ENCODE measurements at regions not wholly inside any gene's neighbourhood (a gene's known extent, or its start where the extent isn't known, plus 50 kb on each side); places are given as distances from the start of the nearest gene placed in this dataset.
"Not testable (repeated sequence)": the region's sequence is repeated elsewhere in the genome, so short reads cannot be mapped to it uniquely, and the experiment has no call there.

GRCh38 chr6:67952948-67953347 is 682.1 kb upstream of the ADGRB3 start:
- no peak for DNase-seq (ENCODE audit: low read depth)

GRCh38 chr6:67952121-67952520 is 683.0 kb upstream of the ADGRB3 start:
- H3K4me3 ChIP-seq (ENCODE audit: low read depth, low read length) = no peak overlapping the region
- TF ChIP-seq, protein P1, sequence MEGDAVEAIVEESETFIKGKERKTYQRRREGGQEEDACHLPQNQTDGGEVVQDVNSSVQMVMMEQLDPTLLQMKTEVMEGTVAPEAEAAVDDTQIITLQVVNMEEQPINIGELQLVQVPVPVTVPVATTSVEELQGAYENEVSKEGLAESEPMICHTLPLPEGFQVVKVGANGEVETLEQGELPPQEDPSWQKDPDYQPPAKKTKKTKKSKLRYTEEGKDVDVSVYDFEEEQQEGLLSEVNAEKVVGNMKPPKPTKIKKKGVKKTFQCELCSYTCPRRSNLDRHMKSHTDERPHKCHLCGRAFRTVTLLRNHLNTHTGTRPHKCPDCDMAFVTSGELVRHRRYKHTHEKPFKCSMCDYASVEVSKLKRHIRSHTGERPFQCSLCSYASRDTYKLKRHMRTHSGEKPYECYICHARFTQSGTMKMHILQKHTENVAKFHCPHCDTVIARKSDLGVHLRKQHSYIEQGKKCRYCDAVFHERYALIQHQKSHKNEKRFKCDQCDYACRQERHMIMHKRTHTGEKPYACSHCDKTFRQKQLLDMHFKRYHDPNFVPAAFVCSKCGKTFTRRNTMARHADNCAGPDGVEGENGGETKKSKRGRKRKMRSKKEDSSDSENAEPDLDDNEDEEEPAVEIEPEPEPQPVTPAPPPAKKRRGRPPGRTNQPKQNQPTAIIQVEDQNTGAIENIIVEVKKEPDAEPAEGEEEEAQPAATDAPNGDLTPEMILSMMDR (IDR thresholded peaks at IDR 0.05; ENCODE audit: control insufficient read depth, extremely low read depth, insufficient read depth) = no peak
- no peak for DNase-seq (ENCODE audit: low read depth)

More at GRCh38 chr6:67952948-67953347, 682.1 kb upstream of the ADGRB3 start:
- TF ChIP-seq, protein P1 (IDR thresholded peaks at IDR 0.05; ENCODE audit: control insufficient read depth, extremely low read depth, insufficient read depth) = no peak
- H3K4me3 ChIP-seq (ENCODE audit: low read depth, low read length) = no peak overlapping the region

GRCh38 chr6:67947762-67948161 is 687.3 kb upstream of the ADGRB3 start:
- not testable (repeated sequence) for H3K4me3 ChIP-seq (ENCODE audit: low read depth, low read length); DNase-seq (ENCODE audit: low read depth)

DNA sequence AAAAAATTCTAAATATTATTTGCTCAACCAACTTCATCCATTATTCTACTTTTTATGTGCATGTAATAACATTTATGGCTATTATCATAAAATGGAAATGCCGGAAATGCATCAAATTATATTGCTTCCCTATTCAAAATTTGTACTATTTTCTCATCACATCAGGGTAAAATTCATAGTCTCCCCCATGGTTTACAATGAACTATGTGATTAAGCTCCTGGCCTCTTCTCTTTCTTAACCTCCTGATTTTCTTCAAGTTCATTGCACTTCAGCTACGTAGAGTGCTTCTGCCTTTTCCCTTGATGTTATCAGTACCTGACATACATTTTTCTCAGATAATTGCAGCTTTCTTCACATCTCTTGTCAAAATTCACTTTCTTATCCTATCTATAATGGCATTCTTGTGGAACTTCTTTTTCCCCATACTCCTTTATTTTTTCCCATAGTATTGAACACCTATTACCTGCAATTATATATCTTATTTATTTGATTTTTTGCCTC is 699.1 kb upstream of the ADGRB3 start:
- DNase-seq (ENCODE audit: low read depth) = no peak
- no peak overlapping the region for H3K4me3 ChIP-seq (ENCODE audit: low read depth, low read length)
- TF ChIP-seq, protein P1 (IDR thresholded peaks at IDR 0.05; ENCODE audit: control insufficient read depth, extremely low read depth, insufficient read depth) = no peak

GRCh38 chr6:67933278-67933677 is 701.8 kb upstream of the ADGRB3 start:
- TF ChIP-seq, protein P1 (IDR thresholded peaks at IDR 0.05; ENCODE audit: control insufficient read depth, extremely low read depth, insufficient read depth) = peak; percentile 29; the same call in 1 of the 2 replicates
- no peak overlapping the region for H3K4me3 ChIP-seq (ENCODE audit: low read depth, low read length)
- no peak for DNase-seq (ENCODE audit: low read depth)

GRCh38 chr6:67922588-67922987 is 712.5 kb upstream of the ADGRB3 start:
- DNase-seq (ENCODE audit: low read depth); H3K4me3 ChIP-seq (ENCODE audit: low read depth, low read length): not testable (repeated sequence)

GRCh38 chr6:67920040-67920439 is 715.0 kb upstream of the ADGRB3 start:
- H3K4me3 ChIP-seq (ENCODE audit: low read depth, low read length); DNase-seq (ENCODE audit: low read depth): not testable (repeated sequence)

DNA sequence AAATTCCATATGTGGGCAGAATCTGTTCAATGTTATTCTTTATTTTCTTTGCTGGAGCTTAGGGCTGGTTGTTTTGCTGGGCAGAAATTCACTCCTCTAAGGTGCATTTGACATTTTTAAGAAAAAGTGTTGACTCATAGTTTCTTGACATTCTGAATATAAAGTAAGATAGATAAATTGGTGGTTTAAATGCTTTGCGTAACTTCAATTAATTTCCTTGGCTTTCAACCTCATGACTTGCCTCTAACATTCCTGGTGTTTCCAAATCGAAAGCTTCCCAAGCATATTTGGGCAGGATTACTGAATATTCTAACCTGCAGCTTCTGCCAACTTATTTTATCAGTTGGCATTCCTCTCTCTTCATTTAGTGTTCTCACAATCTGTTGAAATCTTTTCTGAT is 718.7 kb upstream of the ADGRB3 start:
- DNase-seq (ENCODE audit: low read depth) = no peak
- TF ChIP-seq, protein P1 (IDR thresholded peaks at IDR 0.05; ENCODE audit: control insufficient read depth, extremely low read depth, insufficient read depth) = no peak
- no peak overlapping the region for H3K4me3 ChIP-seq (ENCODE audit: low read depth, low read length)

GRCh38 chr6:67914419-67914818 is 720.7 kb upstream of the ADGRB3 start:
- DNase-seq (ENCODE audit: low read depth) = no peak
- H3K4me3 ChIP-seq (ENCODE audit: low read depth, low read length) = no peak overlapping the region
- TF ChIP-seq, protein P1 (IDR thresholded peaks at IDR 0.05; ENCODE audit: control insufficient read depth, extremely low read depth, insufficient read depth) = no peak

All from LNCaP clone FGC (cell line).